PC-3 (cell line): ENCODE measurements at regions not wholly inside any gene's neighbourhood (a gene's known extent, or its start where the extent isn't known, plus 50 kb on each side); places are given as distances from the start of the nearest gene placed in this dataset.

Source experiments
- CTCF ChIP-seq: fragments of 300-600 bp; sonication (generic); conservative IDR thresholded peaks from 2 replicates; pipeline ENCODE4 v1.5.1; 2017; ENCODE audit warnings: antibody characterized with exemption, low read depth, mild to moderate bottlenecking, low read length
- EZH2 ChIP-seq: fragments of 300-600 bp; sonication (generic); IDR thresholded peaks from one replicate; pipeline ENCODE4 v1.6.1; 2017; ENCODE audit warnings: antibody characterized with exemption, mild to moderate bottlenecking, low read length; ENCODE audit not compliant: unreplicated experiment
- EZH2phosphoT487 ChIP-seq: fragments of 300-600 bp; sonication (generic); IDR thresholded peaks from 2 replicates; pipeline ENCODE4 v1.6.1; 2018; ENCODE audit warnings: mild to moderate bottlenecking, antibody characterized with exemption, low read length, borderline replicate concordance

DNA sequence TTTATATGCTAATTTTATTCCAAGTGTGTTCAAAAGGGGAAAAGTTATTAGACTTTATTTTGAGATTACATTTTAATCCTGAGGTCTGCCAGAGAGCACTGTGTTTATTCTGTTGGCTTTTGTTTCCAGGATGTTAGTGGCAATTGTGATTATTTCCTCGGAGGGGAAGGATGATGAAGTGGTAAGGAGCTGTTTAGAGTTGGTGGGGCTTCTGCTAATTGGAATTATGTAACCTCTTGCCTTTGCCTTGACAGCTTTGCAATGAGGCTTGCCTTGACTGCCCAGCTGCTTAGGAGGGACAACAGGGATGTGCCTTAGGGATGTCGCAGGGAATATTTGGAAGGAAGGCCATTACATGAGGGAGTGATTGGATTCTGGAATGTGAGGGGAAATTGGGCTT lies 89.7 kb upstream of the E2F8 start:
- TF ChIP-seq CTCF (no peak), EZH2 (no peak), EZH2phosphoT487 (no peak)
